PC-3 (cell line): ENCODE measurements at regions not wholly inside any gene's neighbourhood (a gene's known extent, or its start where the extent isn't known, plus 50 kb on each side); places are given as distances from the start of the nearest gene placed in this dataset.

Source experiments
- ATAC-seq: fragments of 200-7000 bp; cut with Tn5 transposase; 2 replicates; pipeline ENCODE4 v1.9.1; 2020; ENCODE audit warnings: mild to moderate bottlenecking, moderate library complexity
- BruUV-seq: library from RNA; stranded (reverse); fragments of 400-500 nt; replicated peaks from 2 replicates; lab custom pipeline; 2021; lab: Mats Ljungman, UMichigan
- CTCF ChIA-PET: fragments of 300-600 bp; sonication (Branson Sonifier 250); formaldehyde crosslinking; loops from one replicate; lab custom pipeline; 2022; ENCODE audit warnings: antibody characterized with exemption; lab: Charles Lee
- POLR2A ChIA-PET: fragments of 300-600 bp; sonication (Branson Sonifier 250); formaldehyde crosslinking; loops from one replicate; lab custom pipeline; 2022; ENCODE audit warnings: antibody characterized with exemption; ENCODE audit not compliant: unreplicated experiment; lab: Charles Lee
- DNase-seq: peaks from one replicate; pipeline ENCODE4 v3.0.0-alpha.2; 2015
- H2AFZ ChIP-seq: fragments of 300-600 bp; sonication (generic); 2 replicates; pipeline ENCODE4 v1.6.0; 2016; ENCODE audit warnings: antibody characterized with exemption, low read length
- H3F3A ChIP-seq: fragments of 300-600 bp; sonication (generic); one replicate; pipeline ENCODE4 v1.6.0; 2017; ENCODE audit warnings: antibody characterized with exemption, low read length, control low read depth, mild to moderate bottlenecking; ENCODE audit not compliant: unreplicated experiment
- H3K27ac ChIP-seq: fragments of 300-600 bp; sonication (generic); 2 replicates; pipeline ENCODE4 v1.5.1; 2016; ENCODE audit warnings: mild to moderate bottlenecking, low read length
- H3K27me3 ChIP-seq: fragments of 300-600 bp; sonication (generic); 2 replicates; pipeline ENCODE4 v1.6.1; 2016; ENCODE audit warnings: low read length, mixed read lengths
- H3K36me3 ChIP-seq: fragments of 300-600 bp; sonication (generic); 2 replicates; pipeline ENCODE4 v1.6.1; 2016; ENCODE audit warnings: low read depth, mixed run types, low read length, mixed read lengths
- H3K4me1 ChIP-seq: fragments of 300-600 bp; sonication (generic); 2 replicates; pipeline ENCODE4 v1.5.1; 2016; ENCODE audit warnings: low read length; ENCODE audit not compliant: insufficient read depth
- H3K4me2 ChIP-seq: fragments of 300-600 bp; sonication (generic); 2 replicates; pipeline ENCODE4 v1.6.0; 2016; ENCODE audit warnings: low read length
- H3K4me3 ChIP-seq: fragments of 300-600 bp; sonication (generic); 2 replicates; pipeline ENCODE4 v1.5.1; 2016; ENCODE audit warnings: mild to moderate bottlenecking, low read length, mixed read lengths
- H3K79me2 ChIP-seq: fragments of 300-600 bp; sonication (generic); 2 replicates; pipeline ENCODE4 v1.6.1; 2017; ENCODE audit warnings: low read length, mixed read lengths
- H3K9ac ChIP-seq: fragments of 300-600 bp; sonication (generic); 2 replicates; pipeline ENCODE4 v1.6.0; 2016; ENCODE audit warnings: mild to moderate bottlenecking, low read length
- H3K9me2 ChIP-seq: fragments of 300-600 bp; sonication (generic); replicated peaks from 2 replicates; pipeline ENCODE4 v1.6.1; 2016; ENCODE audit warnings: mixed run types, low read length, mixed read lengths
- H3K9me3 ChIP-seq: fragments of 300-600 bp; sonication (generic); 2 replicates; pipeline ENCODE4 v1.6.1; 2016; ENCODE audit warnings: low read length, mixed read lengths
- H4K20me1 ChIP-seq: fragments of 300-600 bp; sonication (generic); 2 replicates; pipeline ENCODE4 v1.6.1; 2016; ENCODE audit warnings: low read length, mixed read lengths
- EZH2 ChIP-seq: fragments of 300-600 bp; sonication (generic); IDR thresholded peaks from one replicate; pipeline ENCODE4 v1.6.1; 2017; ENCODE audit warnings: antibody characterized with exemption, mild to moderate bottlenecking, low read length; ENCODE audit not compliant: unreplicated experiment
- EZH2phosphoT487 ChIP-seq: fragments of 300-600 bp; sonication (generic); IDR thresholded peaks from 2 replicates; pipeline ENCODE4 v1.6.1; 2018; ENCODE audit warnings: mild to moderate bottlenecking, antibody characterized with exemption, low read length, borderline replicate concordance
- intact Hi-C: fragments of 100-400 bp; cut with micrococcal nuclease; formaldehyde crosslinking; loops from 2 replicates; pipeline ENCODE4 v1.9.0; 2023
- TF ChIP-seq, protein P1 (sequence below): fragments of 300-600 bp; sonication (generic); conservative IDR thresholded peaks from 2 replicates; pipeline ENCODE4 v1.5.1; 2017; ENCODE audit warnings: antibody characterized with exemption, low read depth, mild to moderate bottlenecking, low read length

DNA sequence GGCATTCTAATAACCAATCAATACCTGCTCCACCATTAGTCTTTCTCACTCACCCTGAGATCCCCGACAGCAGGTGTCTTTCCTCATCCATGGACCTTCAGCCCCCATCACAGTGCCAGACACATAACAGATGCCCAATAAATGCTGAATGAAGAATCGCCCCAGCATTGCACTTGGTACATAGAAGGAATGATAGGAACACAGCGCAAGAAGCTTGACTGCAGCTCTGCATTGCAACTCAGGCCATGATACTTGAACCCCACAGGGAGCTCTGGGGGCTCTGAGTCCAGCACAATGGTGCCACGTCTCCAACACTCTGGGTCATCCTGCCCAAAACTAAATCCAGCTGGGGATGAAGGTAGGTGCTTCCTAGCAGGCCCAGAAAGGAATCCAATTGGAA lies 355.0 kb upstream of the SLC30A5 start:
- no TSS peak for BruUV-seq

GRCh38 chr5:68739752-68740151 lies 354.1 kb upstream of the SLC30A5 start:
- no peak overlapping the region for H3K9ac ChIP-seq
- intact Hi-C loops, result no loop called here
- H4K20me1 ChIP-seq, result no peaks in the 10 kb centered on the region
- BruUV-seq, result no TSS peak
- no peaks in the 10 kb centered on the region for H3K9me3 ChIP-seq
- ChIA-PET CTCF (no interaction called here), POLR2A (interaction anchor here (0.6 kb wide), 1 partner anchor 106 kb away, joined by 3 read pairs; no protein-coding TSS in a partner anchor)
- H3K4me1 ChIP-seq, result no peaks in the 10 kb centered on the region
- no peaks in the 10 kb centered on the region for H3K27me3 ChIP-seq
- no peak overlapping the region for H3K27ac ChIP-seq
- no peaks in the 10 kb centered on the region for H3K36me3 ChIP-seq
- DNase-seq (no peak), ATAC-seq (no peak)
- no peaks in the 10 kb centered on the region for H3K79me2 ChIP-seq
- H3K9me2 ChIP-seq, result no peaks in the 10 kb centered on the region
- TF ChIP-seq, protein P1, sequence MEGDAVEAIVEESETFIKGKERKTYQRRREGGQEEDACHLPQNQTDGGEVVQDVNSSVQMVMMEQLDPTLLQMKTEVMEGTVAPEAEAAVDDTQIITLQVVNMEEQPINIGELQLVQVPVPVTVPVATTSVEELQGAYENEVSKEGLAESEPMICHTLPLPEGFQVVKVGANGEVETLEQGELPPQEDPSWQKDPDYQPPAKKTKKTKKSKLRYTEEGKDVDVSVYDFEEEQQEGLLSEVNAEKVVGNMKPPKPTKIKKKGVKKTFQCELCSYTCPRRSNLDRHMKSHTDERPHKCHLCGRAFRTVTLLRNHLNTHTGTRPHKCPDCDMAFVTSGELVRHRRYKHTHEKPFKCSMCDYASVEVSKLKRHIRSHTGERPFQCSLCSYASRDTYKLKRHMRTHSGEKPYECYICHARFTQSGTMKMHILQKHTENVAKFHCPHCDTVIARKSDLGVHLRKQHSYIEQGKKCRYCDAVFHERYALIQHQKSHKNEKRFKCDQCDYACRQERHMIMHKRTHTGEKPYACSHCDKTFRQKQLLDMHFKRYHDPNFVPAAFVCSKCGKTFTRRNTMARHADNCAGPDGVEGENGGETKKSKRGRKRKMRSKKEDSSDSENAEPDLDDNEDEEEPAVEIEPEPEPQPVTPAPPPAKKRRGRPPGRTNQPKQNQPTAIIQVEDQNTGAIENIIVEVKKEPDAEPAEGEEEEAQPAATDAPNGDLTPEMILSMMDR, result no peak
- TF ChIP-seq EZH2phosphoT487, result no peak
- no peak for TF ChIP-seq EZH2
- no peaks in the 10 kb centered on the region for H3F3A ChIP-seq
- no peak overlapping the region for H2AFZ ChIP-seq
- H3K4me3 ChIP-seq, result no peak overlapping the region
- H3K4me2 ChIP-seq, result no peak overlapping the region

More for the DNA sequence above, 355.0 kb upstream of the SLC30A5 start:
- DNase-seq (no peak), ATAC-seq (no peak)
- intact Hi-C loops, result no loop called here
- H3K27me3 ChIP-seq, result no peaks in the 10 kb centered on the region
- CTCF ChIA-PET, result no interaction called here
- TF ChIP-seq EZH2phosphoT487 (no peak), EZH2 (no peak)
- TF ChIP-seq, protein P1, result no peak
- H3K36me3 ChIP-seq, result no peaks in the 10 kb centered on the region
- no peaks in the 10 kb centered on the region for H3K79me2 ChIP-seq
- H3K9me2 ChIP-seq, result no peaks in the 10 kb centered on the region
- no peaks in the 10 kb centered on the region for H3F3A ChIP-seq
- H3K4me1 ChIP-seq, result no peaks in the 10 kb centered on the region
- no peak overlapping the region for H3K9ac ChIP-seq
- POLR2A ChIA-PET, result no interaction called here
- H3K4me2 ChIP-seq, result no peak overlapping the region
- H3K27ac ChIP-seq, result no peak overlapping the region
- H3K9me3 ChIP-seq, result no peaks in the 10 kb centered on the region
- no peak overlapping the region for H2AFZ ChIP-seq
- H3K4me3 ChIP-seq, result no peak overlapping the region
- H4K20me1 ChIP-seq, result no peaks in the 10 kb centered on the region

DNA sequence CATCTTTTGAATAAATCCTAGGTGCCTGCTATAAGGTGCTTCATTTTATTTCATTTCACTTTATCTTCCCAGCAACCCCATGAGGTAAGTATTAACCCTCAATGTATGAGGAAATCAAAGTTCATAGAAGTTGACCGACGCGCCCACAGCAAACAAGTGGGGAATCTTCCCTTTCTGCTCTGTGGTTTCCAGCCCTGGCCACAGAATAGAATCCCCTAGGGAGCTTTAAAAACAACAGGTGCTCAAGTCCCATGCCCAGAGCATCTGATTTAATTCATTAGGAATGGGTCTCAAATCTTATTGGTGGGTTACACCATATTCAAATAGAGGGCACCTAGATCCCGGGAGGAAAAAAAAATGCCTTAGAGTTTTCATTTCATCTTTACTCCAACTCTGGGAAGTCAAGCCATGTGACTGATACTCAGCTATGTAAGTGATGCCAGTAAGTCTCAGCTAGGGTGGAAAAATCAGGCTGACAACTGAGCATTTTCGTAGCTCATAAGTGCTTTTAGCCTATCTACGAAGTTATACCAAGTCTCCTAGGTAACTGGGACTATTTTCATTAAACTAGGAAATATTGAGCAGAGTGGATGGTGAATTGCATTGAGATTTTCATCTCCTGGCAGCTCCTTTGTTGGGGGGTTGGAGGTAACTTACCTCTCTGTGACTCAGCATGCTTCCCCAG lies 353.4 kb upstream of the SLC30A5 start:
- no peak overlapping the region for H3K4me2 ChIP-seq
- H3K36me3 ChIP-seq, result no peaks in the 10 kb centered on the region
- no peaks in the 10 kb centered on the region for H3K9me2 ChIP-seq
- H3F3A ChIP-seq, result no peaks in the 10 kb centered on the region
- ChIA-PET POLR2A (no interaction called here), CTCF (no interaction called here)
- no peak overlapping the region for H3K9ac ChIP-seq
- DNase-seq (no peak), ATAC-seq (no peak)
- no peak overlapping the region for H3K27ac ChIP-seq
- H3K9me3 ChIP-seq, result no peaks in the 10 kb centered on the region
- BruUV-seq, result no TSS peak
- no peaks in the 10 kb centered on the region for H3K79me2 ChIP-seq
- no peaks in the 10 kb centered on the region for H3K4me1 ChIP-seq
- no peaks in the 10 kb centered on the region for H3K27me3 ChIP-seq
- TF ChIP-seq EZH2, result no peak
- TF ChIP-seq, protein P1, result no peak
- no peak for TF ChIP-seq EZH2phosphoT487
- intact Hi-C loops, result no loop called here
- H2AFZ ChIP-seq, result no peak overlapping the region
- no peak overlapping the region for H3K4me3 ChIP-seq
- H4K20me1 ChIP-seq, result no peaks in the 10 kb centered on the region
